IMR-90 (cell line): ENCODE measurements at regions not wholly inside any gene's neighbourhood (a gene's known extent, or its start where the extent isn't known, plus 50 kb on each side); places are given as distances from the start of the nearest gene placed in this dataset.

Experiments used
- CTCF ChIP-seq: conservative IDR thresholded peaks from 2 replicates; pipeline ENCODE4 v1.5.1; 2012; ENCODE audit warnings: mild to moderate bottlenecking, low read depth, low read length, improper control_type of control experiment
- POLR2A ChIP-seq: IDR thresholded peaks from 2 replicates; pipeline ENCODE4 v1.6.1; 2012; ENCODE audit warnings: mild to moderate bottlenecking, low read depth, low read length
- RAD21 ChIP-seq: IDR thresholded peaks from 2 replicates; pipeline ENCODE4 v1.6.1; 2012; ENCODE audit warnings: low read length, improper control_type of control experiment

GRCh38 chr6:167424700-167425099 is 99.8 kb downstream of the TTLL2 start:
- TF ChIP-seq CTCF, result no peak
- TF ChIP-seq RAD21, result no peak
- no peak for TF ChIP-seq POLR2A
